Kidney epithelial cell (primary cell): ENCODE measurements at regions not wholly inside any gene's neighbourhood (a gene's known extent, or its start where the extent isn't known, plus 50 kb on each side); places are given as distances from the start of the nearest gene placed in this dataset.

Source experiments
- DNase-seq: peaks from one replicate; pipeline ENCODE4 v3.0.0-alpha.2; 2010; ENCODE audit warnings: low read depth
- H3K27me3 ChIP-seq: 2 replicates; pipeline ENCODE4 v1.6.0; 2011; ENCODE audit warnings: low read length; ENCODE audit not compliant: control insufficient read depth, insufficient read depth
- H3K36me3 ChIP-seq: 2 replicates; pipeline ENCODE4 v1.5.1; 2011; ENCODE audit warnings: low read length; ENCODE audit not compliant: control insufficient read depth, insufficient read depth
- H3K4me3 ChIP-seq: 2 replicates; pipeline ENCODE4 v1.5.1; 2011; ENCODE audit warnings: low read depth, mild to moderate bottlenecking, control low read depth, low read length
- TF ChIP-seq, protein P1 (sequence below): IDR thresholded peaks from 2 replicates; pipeline ENCODE4 v1.5.1; 2011; ENCODE audit warnings: mild to moderate bottlenecking, moderate library complexity, low read length, control low read depth, inconsistent platforms; ENCODE audit not compliant: insufficient read depth, poor library complexity, severe bottlenecking

DNA sequence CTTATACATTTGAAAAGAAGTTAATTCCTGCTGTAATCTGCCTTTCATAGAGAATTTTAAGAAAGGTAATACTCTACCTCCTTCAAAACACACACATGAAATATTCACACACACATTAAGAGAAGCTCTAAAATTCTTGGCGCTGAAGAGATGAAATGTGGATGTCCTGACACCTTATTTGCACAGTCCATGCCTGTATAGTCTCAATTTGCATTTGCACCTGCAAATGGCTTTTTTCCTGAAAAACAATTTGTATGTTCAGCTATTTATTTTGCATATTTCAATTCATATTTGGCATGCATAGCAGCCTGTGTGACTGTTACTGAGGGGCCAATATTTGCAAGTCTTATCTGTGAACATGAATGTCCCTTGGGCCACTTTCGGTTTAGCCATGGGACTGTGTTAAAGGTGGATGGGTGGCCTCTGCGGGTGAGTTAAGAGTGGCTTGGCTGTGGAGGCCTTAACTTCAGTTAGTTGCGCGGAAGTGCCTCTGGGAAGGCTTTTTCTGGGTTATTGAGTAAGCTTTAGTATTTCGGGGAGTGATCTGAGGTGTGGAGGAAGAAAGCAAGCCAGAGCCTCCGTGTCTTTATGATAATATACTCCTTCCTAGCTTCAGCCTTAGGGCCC lies 443.3 kb upstream of the FAT1 start:
- DNase-seq = no peak
- Histone ChIP-seq H3K27me3 (no peaks in the 10 kb centered on the region), H3K4me3 (no peak overlapping the region), H3K36me3 (no peaks in the 10 kb centered on the region)
- TF ChIP-seq, protein P1, sequence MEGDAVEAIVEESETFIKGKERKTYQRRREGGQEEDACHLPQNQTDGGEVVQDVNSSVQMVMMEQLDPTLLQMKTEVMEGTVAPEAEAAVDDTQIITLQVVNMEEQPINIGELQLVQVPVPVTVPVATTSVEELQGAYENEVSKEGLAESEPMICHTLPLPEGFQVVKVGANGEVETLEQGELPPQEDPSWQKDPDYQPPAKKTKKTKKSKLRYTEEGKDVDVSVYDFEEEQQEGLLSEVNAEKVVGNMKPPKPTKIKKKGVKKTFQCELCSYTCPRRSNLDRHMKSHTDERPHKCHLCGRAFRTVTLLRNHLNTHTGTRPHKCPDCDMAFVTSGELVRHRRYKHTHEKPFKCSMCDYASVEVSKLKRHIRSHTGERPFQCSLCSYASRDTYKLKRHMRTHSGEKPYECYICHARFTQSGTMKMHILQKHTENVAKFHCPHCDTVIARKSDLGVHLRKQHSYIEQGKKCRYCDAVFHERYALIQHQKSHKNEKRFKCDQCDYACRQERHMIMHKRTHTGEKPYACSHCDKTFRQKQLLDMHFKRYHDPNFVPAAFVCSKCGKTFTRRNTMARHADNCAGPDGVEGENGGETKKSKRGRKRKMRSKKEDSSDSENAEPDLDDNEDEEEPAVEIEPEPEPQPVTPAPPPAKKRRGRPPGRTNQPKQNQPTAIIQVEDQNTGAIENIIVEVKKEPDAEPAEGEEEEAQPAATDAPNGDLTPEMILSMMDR = no peak

DNA sequence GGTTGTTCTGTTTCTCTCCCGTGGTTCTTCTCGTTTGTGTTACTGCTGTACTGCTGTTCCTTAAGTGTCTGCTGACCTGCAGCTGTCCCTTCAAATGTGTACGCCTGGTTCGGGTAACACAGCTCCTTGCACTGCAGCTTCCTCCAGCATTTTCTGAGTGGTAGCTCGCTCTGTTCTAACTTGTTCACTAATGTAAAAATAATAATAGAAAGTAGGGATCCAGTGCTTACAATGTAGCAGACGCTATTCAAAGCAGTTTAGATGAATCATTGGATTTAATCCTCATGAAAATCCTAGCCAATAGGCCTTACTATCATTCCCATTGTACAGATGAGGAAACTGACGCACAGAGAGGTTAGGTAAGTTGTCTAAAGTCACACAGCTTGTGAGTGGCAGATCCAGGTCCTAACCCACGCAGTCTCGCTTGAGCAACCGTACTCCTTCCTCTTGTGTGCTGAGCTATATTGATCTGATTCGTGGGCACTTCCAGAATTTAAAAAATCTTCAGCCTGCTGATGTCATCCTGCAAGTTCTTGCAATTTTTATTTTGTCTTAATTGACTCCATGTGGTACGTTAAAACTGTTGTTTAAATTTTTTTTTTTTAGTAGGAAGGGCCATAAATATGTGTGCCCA lies 448.2 kb upstream of the FAT1 start:
- Histone ChIP-seq H3K36me3 (no peaks in the 10 kb centered on the region), H3K4me3 (no peak overlapping the region), H3K27me3 (no peaks in the 10 kb centered on the region)
- DNase-seq = no peak
- TF ChIP-seq, protein P1 = no peak

DNA sequence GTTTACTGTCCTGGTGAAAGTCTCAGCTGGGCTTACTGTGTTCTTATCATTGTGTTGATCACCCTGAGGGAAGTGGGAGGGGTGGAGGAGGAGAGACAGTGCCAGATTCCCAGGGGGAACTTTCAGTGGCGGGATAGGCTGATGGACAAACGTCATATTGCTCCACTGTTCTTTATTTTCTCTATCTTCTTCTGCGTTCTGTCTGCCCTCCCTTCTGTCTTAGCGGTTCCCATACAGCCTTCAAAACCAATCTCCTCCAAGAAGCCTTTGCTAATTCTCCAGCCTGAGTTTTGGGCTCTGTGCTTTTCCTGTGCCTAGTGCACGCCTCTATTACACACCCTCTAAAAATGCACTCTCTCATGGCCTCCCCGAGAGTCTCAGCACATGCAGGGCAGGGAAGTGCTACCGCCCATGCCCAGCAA lies 448.7 kb upstream of the FAT1 start:
- TF ChIP-seq, protein P1 = no peak
- Histone ChIP-seq H3K27me3 (no peaks in the 10 kb centered on the region), H3K36me3 (no peaks in the 10 kb centered on the region), H3K4me3 (no peak overlapping the region)
- no peak for DNase-seq

DNA sequence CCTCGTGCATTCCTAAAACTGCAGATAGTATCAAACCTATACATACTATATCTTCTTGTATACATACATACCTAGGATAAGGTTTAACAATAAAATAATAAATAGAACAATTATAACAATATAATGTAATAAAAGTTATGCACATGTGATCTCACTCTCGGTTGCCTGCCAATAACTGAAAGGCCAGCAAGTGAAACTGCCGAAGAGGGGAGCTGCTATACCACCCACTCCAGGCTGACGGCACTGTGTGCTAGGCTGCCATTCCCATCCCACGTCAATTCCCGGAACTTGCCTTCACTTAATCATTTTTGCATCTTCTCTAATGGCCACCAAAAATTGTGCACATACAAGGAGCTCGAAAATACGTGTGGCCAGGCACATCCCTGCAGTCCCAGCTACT lies 451.1 kb upstream of the FAT1 start:
- TF ChIP-seq, protein P1 = no peak
- H3K36me3 ChIP-seq = no peaks in the 10 kb centered on the region
- no peak overlapping the region for H3K4me3 ChIP-seq
- no peak for DNase-seq
- no peaks in the 10 kb centered on the region for H3K27me3 ChIP-seq

DNA sequence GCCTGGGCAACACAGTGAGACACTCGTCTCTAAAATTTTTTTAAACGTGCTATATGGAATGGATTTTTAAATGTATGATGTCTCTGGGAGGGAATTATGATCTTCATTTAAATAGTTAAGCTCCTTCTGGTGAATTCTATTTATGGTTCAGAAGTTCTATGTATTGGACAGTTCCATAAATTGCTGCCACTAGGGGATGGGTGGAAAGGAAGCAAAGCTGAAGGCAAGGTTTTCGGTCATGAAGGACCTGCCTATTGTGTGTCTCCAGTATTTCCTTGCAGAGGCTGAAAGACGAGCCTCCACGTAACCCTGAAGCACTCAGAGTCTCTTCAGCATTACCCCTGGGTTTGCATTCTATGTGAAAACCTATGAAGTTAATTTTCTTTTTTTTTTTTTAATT lies 451.5 kb upstream of the FAT1 start:
- TF ChIP-seq, protein P1 = peak; percentile 23
- DNase-seq = no peak

More for the DNA sequence above, 451.5 kb upstream of the FAT1 start:
- H3K36me3 ChIP-seq = no peaks in the 10 kb centered on the region
- no peaks in the 10 kb centered on the region for H3K27me3 ChIP-seq
- H3K4me3 ChIP-seq = no peak overlapping the region
